GM23248 (cell line): ENCODE measurements at regions not wholly inside any gene's neighbourhood (a gene's known extent, or its start where the extent isn't known, plus 50 kb on each side); places are given as distances from the start of the nearest gene placed in this dataset.

Experiments
- EZH2 ChIP-seq: fragments of 200-600 bp; sonication (generic); IDR thresholded peaks from 2 replicates; pipeline ENCODE4 v1.6.1; 2018; ENCODE audit warnings: antibody characterized with exemption, mild to moderate bottlenecking; ENCODE audit not compliant: insufficient read depth, poor library complexity, severe bottlenecking
- EZH2phosphoT487 ChIP-seq: fragments of 200-600 bp; sonication (generic); IDR thresholded peaks from 2 replicates; pipeline ENCODE4 v1.6.1; 2018; ENCODE audit warnings: antibody characterized with exemption, moderate library complexity, mild to moderate bottlenecking, low read depth; ENCODE audit not compliant: insufficient read depth

- TF ChIP-seq EZH2 (no peak), EZH2phosphoT487 (no peak)
These were observed 790.1 kb upstream of the CNTN5 start for GRCh38 chr11:98230678-98231077.
